ENCODE measurements at regions not wholly inside any gene's neighbourhood (a gene's known extent, or its start where the extent isn't known, plus 50 kb on each side); places are given as distances from the start of the nearest gene placed in this dataset.

DNA sequence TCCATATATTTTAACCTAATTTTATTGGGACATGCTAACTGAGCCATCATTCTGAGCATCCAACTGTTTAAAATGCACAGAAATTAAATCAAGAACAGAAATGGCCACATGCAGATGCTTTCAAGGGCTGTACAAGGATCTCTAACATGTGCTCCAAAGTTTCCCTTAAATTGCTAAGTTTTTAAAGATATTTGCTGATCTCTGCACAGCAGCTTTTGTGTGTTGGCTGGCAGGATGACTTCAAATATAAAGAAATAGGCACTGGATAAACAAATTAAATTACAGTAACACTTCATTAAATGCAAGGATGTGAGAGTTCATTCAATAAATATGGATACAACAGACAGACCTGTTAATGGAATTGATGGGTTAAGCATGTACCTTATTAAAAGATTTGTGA is 148.0 kb upstream of the MEOX2 start:
- H3K36me3 ChIP-seq, result no peaks in the 10 kb centered on the region
- no peaks in the 10 kb centered on the region for H3K9me3 ChIP-seq
- no peak for DNase-seq
- H3K4me1 ChIP-seq, result no peaks in the 10 kb centered on the region
- no peaks in the 10 kb centered on the region for H3K27me3 ChIP-seq
- TF ChIP-seq, protein P1, sequence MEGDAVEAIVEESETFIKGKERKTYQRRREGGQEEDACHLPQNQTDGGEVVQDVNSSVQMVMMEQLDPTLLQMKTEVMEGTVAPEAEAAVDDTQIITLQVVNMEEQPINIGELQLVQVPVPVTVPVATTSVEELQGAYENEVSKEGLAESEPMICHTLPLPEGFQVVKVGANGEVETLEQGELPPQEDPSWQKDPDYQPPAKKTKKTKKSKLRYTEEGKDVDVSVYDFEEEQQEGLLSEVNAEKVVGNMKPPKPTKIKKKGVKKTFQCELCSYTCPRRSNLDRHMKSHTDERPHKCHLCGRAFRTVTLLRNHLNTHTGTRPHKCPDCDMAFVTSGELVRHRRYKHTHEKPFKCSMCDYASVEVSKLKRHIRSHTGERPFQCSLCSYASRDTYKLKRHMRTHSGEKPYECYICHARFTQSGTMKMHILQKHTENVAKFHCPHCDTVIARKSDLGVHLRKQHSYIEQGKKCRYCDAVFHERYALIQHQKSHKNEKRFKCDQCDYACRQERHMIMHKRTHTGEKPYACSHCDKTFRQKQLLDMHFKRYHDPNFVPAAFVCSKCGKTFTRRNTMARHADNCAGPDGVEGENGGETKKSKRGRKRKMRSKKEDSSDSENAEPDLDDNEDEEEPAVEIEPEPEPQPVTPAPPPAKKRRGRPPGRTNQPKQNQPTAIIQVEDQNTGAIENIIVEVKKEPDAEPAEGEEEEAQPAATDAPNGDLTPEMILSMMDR (IDR thresholded peaks at IDR 0.05; ENCODE audit: low read depth, low read length), result no peak
- H3K4me3 ChIP-seq (ENCODE audit: low read depth, low read length), result no peak overlapping the region

DNA sequence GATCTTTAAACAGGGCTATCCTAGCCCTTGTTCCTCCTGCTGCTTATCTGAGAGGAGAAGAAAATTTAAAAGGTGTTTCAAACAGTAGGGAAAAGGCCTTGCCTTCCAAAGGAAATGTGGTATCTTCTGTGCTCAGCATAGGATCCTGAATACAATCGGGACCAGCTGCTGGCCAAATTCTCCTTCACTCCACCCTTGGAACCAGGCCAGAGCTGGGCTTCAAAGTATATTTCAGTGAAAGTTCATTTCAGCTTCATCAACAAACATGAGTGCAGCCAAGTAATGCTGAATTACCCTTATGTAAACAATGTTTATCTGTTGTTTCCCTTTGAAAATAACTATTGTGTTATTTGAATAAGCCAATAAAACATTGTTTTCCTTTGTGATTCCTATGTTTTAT is 146.5 kb upstream of the MEOX2 start:
- no peak for DNase-seq
- Histone ChIP-seq H3K9me3 (no peaks in the 10 kb centered on the region), H3K4me3 (ENCODE audit: low read depth, low read length) (no peak overlapping the region), H3K4me1 (no peaks in the 10 kb centered on the region), H3K36me3 (no peaks in the 10 kb centered on the region), H3K27me3 (no peaks in the 10 kb centered on the region)
- TF ChIP-seq, protein P1 (IDR thresholded peaks at IDR 0.05; ENCODE audit: low read depth, low read length), result no peak

GRCh38 chr7:15831606-15832005 is 145.1 kb upstream of the MEOX2 start:
- no peaks in the 10 kb centered on the region for H3K27me3 ChIP-seq
- no peaks in the 10 kb centered on the region for H3K4me1 ChIP-seq
- TF ChIP-seq, protein P1 (IDR thresholded peaks at IDR 0.05; ENCODE audit: low read depth, low read length), result no peak
- DNase-seq, result no peak
- H3K4me3 ChIP-seq (ENCODE audit: low read depth, low read length), result no peak overlapping the region
- H3K36me3 ChIP-seq, result no peaks in the 10 kb centered on the region
- H3K9me3 ChIP-seq, result no peaks in the 10 kb centered on the region

DNA sequence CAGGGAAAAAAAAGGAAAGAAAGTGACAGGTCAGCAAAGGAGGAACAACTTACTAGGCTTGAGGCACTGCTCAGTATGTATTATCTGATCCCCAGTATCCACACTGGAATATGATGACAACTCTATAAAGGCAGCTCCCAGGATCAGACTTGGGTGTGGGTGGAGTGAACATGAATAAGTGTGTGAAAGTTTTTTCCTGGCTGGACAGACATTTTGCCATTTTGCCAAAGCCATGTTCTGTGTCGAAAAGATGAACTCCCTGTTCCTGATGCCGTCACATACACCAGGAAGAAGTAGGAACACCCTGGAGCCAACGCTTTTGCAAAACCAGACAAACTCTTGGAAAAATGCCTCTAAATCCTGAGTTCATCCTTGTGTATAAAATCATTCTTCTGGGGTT is 143.2 kb upstream of the MEOX2 start:
- Histone ChIP-seq H3K4me1 (no peaks in the 10 kb centered on the region), H3K36me3 (no peaks in the 10 kb centered on the region), H3K27me3 (no peaks in the 10 kb centered on the region), H3K4me3 (ENCODE audit: low read depth, low read length) (no peak overlapping the region), H3K9me3 (no peaks in the 10 kb centered on the region)
- TF ChIP-seq, protein P1 (IDR thresholded peaks at IDR 0.05; ENCODE audit: low read depth, low read length), result no peak
- no peak for DNase-seq

- TF ChIP-seq, protein P1 (IDR thresholded peaks at IDR 0.05; ENCODE audit: low read depth, low read length), result no peak
- no peaks in the 10 kb centered on the region for H3K4me1 ChIP-seq
- DNase-seq, result no peak
- no peak overlapping the region for H3K4me3 ChIP-seq (ENCODE audit: low read depth, low read length)
- no peaks in the 10 kb centered on the region for H3K9me3 ChIP-seq
- no peaks in the 10 kb centered on the region for H3K36me3 ChIP-seq
- no peaks in the 10 kb centered on the region for H3K27me3 ChIP-seq
Observed at GRCh38 chr7:15828881-15829280, 142.4 kb upstream of the MEOX2 start.

DNA sequence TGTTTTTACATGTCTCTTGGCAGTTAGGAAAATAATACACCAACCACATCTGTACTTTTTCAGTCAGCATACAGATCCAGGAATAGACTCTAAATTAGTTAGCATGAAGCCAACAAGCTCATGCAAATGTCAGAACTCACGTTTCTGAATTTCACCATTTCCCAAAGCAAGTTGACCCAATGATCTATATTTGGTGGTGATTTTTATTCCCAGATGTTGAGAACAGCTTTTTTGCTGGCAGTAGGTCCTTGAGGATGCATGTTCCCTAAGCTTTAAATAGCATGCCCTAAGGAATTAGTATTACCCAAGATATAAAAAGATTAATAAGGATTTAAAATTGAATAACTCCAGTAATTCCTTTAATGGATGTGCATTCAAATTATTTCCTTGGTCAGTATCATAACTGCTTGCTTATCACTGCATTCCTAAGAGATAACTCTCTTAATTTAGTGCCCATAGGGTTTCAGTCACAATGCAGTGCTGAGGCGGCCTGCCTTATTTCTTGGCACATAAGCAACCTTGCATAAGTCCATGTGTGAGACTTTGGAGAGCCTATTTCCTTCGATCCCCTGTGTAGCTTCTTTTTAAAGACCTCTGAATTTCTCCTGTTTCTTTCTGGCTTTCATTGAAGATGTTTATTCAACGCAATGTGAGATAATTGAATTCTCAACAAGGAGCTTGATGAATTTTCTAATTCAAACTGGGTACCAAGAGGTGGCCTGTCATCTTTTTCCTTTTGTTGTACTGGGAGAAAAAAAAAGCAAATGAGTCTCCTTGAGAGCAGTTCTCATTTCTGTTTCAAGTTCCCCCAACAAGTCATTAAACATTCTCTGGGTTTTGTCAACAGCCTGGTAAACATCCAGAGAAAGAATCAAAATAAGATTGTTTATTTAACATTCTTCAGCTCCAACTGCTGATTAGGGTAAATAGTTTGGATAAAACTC is 135.3 kb upstream of the MEOX2 start:
- H3K36me3 ChIP-seq, result no peaks in the 10 kb centered on the region
- no peaks in the 10 kb centered on the region for H3K4me1 ChIP-seq
- H3K9me3 ChIP-seq, result no peaks in the 10 kb centered on the region
- DNase-seq, result no peak
- TF ChIP-seq, protein P1 (IDR thresholded peaks at IDR 0.05; ENCODE audit: low read depth, low read length), result no peak
- H3K4me3 ChIP-seq (ENCODE audit: low read depth, low read length), result no peak overlapping the region
- H3K27me3 ChIP-seq, result no peaks in the 10 kb centered on the region

Data from BE2C (cell line).